ENCODE measurements at regions not wholly inside any gene's neighbourhood (a gene's known extent, or its start where the extent isn't known, plus 50 kb on each side); places are given as distances from the start of the nearest gene placed in this dataset.

DNA sequence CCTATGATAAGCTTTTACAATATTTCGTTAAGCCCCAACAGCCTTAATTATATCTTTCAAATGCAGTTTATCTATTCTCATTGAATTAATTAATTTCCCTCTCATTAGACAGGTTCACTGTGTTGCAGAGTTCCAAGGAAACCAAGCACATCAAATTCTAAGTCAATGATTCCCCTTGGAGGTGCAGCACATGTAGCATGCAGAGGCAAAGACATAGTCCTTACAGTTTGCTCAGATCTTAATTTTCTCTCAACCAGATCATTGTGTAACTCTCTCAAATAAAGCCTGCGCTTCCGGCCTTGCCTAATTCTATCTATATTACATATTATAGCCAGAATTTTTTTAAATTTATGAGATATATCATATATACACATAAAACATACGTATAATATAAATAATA is 205.4 kb downstream of the GRIA2 start:
- TF ChIP-seq GABPA (IDR thresholded peaks at IDR 0.05; ENCODE audit: low read depth) = no peak
- TF ChIP-seq FOSL2 (IDR thresholded peaks at IDR 0.05; ENCODE audit: borderline replicate concordance, low read depth) = no peak
- no peak for TF ChIP-seq TAF1 (IDR thresholded peaks at IDR 0.05; ENCODE audit: borderline replicate concordance, low read depth, low read length)
- TF ChIP-seq, protein P1, sequence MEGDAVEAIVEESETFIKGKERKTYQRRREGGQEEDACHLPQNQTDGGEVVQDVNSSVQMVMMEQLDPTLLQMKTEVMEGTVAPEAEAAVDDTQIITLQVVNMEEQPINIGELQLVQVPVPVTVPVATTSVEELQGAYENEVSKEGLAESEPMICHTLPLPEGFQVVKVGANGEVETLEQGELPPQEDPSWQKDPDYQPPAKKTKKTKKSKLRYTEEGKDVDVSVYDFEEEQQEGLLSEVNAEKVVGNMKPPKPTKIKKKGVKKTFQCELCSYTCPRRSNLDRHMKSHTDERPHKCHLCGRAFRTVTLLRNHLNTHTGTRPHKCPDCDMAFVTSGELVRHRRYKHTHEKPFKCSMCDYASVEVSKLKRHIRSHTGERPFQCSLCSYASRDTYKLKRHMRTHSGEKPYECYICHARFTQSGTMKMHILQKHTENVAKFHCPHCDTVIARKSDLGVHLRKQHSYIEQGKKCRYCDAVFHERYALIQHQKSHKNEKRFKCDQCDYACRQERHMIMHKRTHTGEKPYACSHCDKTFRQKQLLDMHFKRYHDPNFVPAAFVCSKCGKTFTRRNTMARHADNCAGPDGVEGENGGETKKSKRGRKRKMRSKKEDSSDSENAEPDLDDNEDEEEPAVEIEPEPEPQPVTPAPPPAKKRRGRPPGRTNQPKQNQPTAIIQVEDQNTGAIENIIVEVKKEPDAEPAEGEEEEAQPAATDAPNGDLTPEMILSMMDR (IDR thresholded peaks at IDR 0.05) = no peak
